Fibroblast of mammary gland (primary cell): ENCODE measurements at regions not wholly inside any gene's neighbourhood (a gene's known extent, or its start where the extent isn't known, plus 50 kb on each side); places are given as distances from the start of the nearest gene placed in this dataset.
"Not testable (repeated sequence)": the region's sequence is repeated elsewhere in the genome, so short reads cannot be mapped to it uniquely, and the experiment has no call there.

Source experiments
- DNase-seq: peaks from one replicate; pipeline ENCODE4 v3.0.0-alpha.2; 2010; ENCODE audit warnings: low read depth
- H3K4me3 ChIP-seq: 2 replicates; pipeline ENCODE4 v1.5.1; 2011; ENCODE audit warnings: low read depth, mild to moderate bottlenecking, low read length, moderate library complexity; ENCODE audit not compliant: control insufficient read depth
- TF ChIP-seq, protein P1 (sequence below): conservative IDR thresholded peaks from 2 replicates; pipeline ENCODE4 v1.5.1; 2011; ENCODE audit warnings: low read depth, low read length, inconsistent platforms; ENCODE audit not compliant: control insufficient read depth, insufficient read depth

DNA sequence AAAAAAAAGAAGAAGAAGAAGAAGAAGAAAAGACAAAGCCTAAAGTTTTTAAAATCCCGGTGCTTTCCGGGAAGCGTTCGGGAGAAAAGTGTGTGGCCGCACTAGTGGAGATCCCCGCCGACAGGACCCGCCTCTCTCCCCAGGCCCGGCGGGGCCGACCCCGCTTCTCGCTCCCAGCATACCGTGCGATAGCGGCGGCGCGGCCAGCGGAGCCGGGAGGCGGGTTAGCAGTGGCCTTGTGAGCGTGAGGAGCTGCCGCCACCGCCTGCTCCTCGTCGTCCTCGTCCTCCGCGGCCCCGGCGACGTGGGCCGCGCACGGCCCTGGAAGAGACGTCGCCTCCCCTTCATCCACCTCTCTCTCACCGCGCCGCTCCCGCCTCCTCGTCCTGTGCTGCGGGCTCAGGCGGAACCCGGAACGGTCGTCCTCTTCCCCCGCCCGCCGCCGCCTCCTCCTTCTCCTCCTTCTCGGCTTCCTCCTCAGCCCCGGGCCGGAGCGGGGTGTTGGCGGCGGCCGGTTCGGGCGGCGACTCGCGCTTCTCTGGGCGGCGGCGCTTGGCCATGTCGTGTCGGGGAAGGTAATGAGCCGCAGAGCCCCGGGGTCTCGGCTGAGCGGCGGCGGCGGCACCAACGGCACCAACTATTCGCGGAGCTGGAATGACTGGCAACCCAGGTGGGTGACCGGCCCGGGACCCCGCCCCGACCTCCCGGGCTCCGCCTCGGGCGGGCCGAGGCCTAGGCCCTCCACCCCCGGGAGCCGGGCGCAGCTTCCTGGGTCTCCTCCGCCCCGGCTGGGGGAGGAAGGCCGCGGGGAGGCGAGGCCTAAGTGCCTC is 62.6 kb upstream of the CDR2 start:
- peak overlapping the region; percentile 58 for H3K4me3 ChIP-seq
- peak; percentile 51 for DNase-seq

DNA sequence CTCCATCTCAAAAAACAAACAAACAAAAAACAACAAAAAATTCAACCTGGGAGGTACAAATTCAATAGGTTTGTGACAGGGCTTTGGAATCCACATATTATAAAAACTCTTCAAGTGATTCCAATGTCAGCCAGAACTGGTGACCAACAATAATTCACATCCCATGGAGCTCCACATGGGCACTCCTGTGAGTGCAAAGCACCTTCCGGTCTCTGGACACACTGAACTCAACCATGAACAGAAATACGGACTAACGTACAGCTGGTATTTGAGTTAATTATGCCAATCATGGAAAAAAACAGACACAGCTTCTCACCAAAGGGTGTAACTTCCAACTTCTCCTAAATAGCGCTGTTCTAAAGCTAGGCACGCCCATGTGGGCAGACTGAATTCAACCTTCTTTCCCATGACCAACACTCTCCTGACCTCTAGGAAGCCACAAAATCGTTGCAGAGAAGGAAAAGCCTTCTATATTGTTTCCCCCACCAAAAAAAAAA is 62.0 kb upstream of the CDR2 start:
- DNase-seq, result not testable (repeated sequence)
- peak overlapping the region; percentile 58 for H3K4me3 ChIP-seq

- H3K4me3 ChIP-seq, DNase-seq: not testable (repeated sequence)
Measured at GRCh38 chr16:22431314-22431713, 56.9 kb upstream of the CDR2 start.

- H3K4me3 ChIP-seq, result no peak overlapping the region
- TF ChIP-seq, protein P1, sequence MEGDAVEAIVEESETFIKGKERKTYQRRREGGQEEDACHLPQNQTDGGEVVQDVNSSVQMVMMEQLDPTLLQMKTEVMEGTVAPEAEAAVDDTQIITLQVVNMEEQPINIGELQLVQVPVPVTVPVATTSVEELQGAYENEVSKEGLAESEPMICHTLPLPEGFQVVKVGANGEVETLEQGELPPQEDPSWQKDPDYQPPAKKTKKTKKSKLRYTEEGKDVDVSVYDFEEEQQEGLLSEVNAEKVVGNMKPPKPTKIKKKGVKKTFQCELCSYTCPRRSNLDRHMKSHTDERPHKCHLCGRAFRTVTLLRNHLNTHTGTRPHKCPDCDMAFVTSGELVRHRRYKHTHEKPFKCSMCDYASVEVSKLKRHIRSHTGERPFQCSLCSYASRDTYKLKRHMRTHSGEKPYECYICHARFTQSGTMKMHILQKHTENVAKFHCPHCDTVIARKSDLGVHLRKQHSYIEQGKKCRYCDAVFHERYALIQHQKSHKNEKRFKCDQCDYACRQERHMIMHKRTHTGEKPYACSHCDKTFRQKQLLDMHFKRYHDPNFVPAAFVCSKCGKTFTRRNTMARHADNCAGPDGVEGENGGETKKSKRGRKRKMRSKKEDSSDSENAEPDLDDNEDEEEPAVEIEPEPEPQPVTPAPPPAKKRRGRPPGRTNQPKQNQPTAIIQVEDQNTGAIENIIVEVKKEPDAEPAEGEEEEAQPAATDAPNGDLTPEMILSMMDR, result no peak
- DNase-seq, result no peak
Measured at GRCh38 chr16:22428654-22429053, 54.2 kb upstream of the CDR2 start.

DNA sequence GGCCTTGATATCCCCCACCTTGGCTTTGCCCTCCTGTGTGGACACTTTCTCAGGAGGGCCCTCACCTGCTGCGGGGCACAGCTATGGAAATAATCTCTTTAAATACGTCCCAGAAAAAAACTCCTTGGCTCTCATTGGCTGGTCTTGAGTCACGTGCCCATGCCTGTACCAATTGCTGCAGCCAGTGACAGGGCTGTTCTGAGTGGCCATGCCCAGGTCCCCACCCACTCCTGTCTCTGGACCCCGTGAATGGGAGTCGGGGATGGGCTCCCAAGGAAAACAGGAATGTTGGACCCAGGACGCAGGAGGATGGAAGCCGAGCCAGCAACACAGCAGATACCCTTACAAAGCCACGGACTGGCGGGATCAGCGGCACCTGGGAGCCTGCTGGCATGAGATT is 53.1 kb upstream of the CDR2 start:
- TF ChIP-seq, protein P1, result no peak
- DNase-seq, result no peak
- no peak overlapping the region for H3K4me3 ChIP-seq

GRCh38 chr16:22425847-22426246 is 51.4 kb upstream of the CDR2 start:
- TF ChIP-seq, protein P1, result no peak
- no peak for DNase-seq
- H3K4me3 ChIP-seq, result no peak overlapping the region

GRCh38 chr16:22425036-22425801 is 50.8 kb upstream of the CDR2 start:
- TF ChIP-seq, protein P1, result no peak
- DNase-seq, result peak; percentile 82
- peak overlapping the region; percentile 31 for H3K4me3 ChIP-seq

DNA sequence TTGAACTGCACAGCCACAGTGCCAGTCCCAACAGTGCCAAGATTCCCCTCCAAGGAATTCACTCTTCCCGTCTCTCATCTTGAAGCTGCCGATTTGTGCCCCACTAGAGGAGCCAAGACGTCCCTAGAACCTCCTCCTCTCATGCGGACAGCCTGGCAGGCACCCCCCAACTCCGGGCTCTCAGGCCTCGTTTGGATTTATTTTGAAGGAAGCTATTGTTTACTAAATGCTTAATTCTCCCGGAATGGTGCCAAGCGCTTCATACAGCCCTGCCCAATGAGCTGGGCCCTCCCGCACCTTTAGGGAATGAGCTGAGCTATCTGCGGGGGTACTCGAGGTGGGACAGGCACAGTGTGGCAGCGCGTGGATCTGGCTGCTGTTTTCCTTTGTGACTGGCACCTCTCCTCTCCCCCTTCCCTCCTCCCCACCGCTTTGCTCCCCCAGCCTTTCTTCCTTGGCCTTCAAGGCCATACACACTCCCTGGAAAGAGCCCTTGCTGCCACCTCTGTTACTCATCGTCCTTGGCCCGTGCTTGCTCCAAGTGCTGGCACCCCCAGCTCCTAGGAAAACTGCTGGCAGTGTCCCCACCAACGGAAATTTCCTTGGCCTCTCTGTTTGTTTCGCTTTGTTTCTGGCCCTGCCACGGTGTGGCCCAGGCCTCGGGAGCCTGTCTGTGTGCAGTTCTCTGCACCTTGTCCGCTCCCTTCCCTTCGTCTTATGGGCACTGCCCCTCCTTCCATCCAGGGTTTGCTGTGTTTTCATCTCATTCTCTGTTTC is 49.9 kb upstream of the CDR2 start:
- TF ChIP-seq, protein P1, result no peak
- peak overlapping the region; percentile 31 for H3K4me3 ChIP-seq
- peak; percentile 63 for DNase-seq
